ENCODE measurements at regions not wholly inside any gene's neighbourhood (a gene's known extent, or its start where the extent isn't known, plus 50 kb on each side); places are given as distances from the start of the nearest gene placed in this dataset.

DNA sequence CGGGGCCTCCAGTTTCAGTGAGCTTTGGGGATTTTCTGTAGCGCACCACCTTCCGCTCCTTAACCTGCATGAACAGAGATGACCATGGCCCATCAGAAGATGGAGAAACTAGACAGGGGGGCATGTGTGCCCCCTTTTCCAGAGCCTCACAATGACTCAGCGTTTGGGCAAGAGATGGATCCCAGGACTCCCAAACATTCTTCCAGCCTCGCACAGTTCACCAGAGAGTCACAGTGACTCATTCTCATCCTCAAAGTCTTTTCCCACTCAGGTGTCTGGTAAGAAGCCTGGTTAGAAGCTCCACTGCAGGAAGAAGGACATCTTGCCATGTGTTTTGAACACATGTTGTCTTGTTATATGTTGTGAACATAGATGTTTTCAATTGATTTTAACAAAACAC lies 76.2 kb upstream of the FRMD1 start:
- H3K79me1 ChIP-seq (ENCODE audit: insufficient read depth, low read depth, low read length, poor library complexity, severe bottlenecking) = no peaks in the 10 kb centered on the region
- peaks cover 5% of the 10 kb centered on the region for H3K23me2 ChIP-seq (ENCODE audit: insufficient read length, low read depth, low read length, poor library complexity, severe bottlenecking)
- H2BK120ac ChIP-seq (ENCODE audit: low read depth, low read length, poor library complexity, severe bottlenecking) = no peak overlapping the region
- H3K4me1 ChIP-seq (ENCODE audit: insufficient read depth, low read length) = peaks cover 6% of the 10 kb centered on the region; the same call in 1 of the 2 replicates
- no peak overlapping the region for H2AK5ac ChIP-seq (ENCODE audit: insufficient read length, low read length)
- H4K91ac ChIP-seq (ENCODE audit: insufficient read length, low read depth, low read length) = no peak overlapping the region
- Mint-ChIP-seq H3K27me3 (ENCODE audit: low read depth) (peaks cover 13% of the 10 kb centered on the region), H3K36me3 (ENCODE audit: insufficient read depth in 1 of 3, low read depth in 3 of 3) (no peaks in the 10 kb centered on the region; a peak in 1 of 7 replicates), H3K9me3 (no peaks in the 10 kb centered on the region), H3K4me1 (peaks cover 56 to 62% of the 10 kb centered on the region in 2 experiments), H3K27ac (peak overlapping the region in 2 of 3 experiments; percentile 54 to 61; a peak in 3 of 7 replicates), H3K4me3 (no peak overlapping the region)
- H3K18ac ChIP-seq (ENCODE audit: insufficient read length, low read depth, low read length) = no peak overlapping the region
- TF ChIP-seq, protein P1, sequence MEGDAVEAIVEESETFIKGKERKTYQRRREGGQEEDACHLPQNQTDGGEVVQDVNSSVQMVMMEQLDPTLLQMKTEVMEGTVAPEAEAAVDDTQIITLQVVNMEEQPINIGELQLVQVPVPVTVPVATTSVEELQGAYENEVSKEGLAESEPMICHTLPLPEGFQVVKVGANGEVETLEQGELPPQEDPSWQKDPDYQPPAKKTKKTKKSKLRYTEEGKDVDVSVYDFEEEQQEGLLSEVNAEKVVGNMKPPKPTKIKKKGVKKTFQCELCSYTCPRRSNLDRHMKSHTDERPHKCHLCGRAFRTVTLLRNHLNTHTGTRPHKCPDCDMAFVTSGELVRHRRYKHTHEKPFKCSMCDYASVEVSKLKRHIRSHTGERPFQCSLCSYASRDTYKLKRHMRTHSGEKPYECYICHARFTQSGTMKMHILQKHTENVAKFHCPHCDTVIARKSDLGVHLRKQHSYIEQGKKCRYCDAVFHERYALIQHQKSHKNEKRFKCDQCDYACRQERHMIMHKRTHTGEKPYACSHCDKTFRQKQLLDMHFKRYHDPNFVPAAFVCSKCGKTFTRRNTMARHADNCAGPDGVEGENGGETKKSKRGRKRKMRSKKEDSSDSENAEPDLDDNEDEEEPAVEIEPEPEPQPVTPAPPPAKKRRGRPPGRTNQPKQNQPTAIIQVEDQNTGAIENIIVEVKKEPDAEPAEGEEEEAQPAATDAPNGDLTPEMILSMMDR (conservative IDR thresholded peaks at IDR 0.05) = no peak
- H4K5ac ChIP-seq (ENCODE audit: insufficient read length, low read depth, low read length) = no peak overlapping the region
- no peak overlapping the region for H3K4ac ChIP-seq (ENCODE audit: low read depth, low read length)
- H3K23ac ChIP-seq (ENCODE audit: insufficient read length, low read depth, low read length) = no peak overlapping the region
- no peak overlapping the region for H3K56ac ChIP-seq (ENCODE audit: insufficient read length, low read depth, low read length)
- WGBS (ENCODE audit: extremely low coverage, insufficient read length, low lambda C conversion rate) = no CpG with 5 or more reads among the region's 5 CpGs
- no peak overlapping the region for H3K4me2 ChIP-seq (ENCODE audit: insufficient read depth, insufficient read length, low read length)
- no peak overlapping the region for H3K9ac ChIP-seq (ENCODE audit: extremely low read depth, insufficient read length, low read length)
- no peak overlapping the region for H3K27ac ChIP-seq (ENCODE audit: insufficient read length, low read depth, low read length)
- H3K79me2 ChIP-seq (ENCODE audit: insufficient read depth, low read length) = no peaks in the 10 kb centered on the region
- no peak overlapping the region for H2BK20ac ChIP-seq (ENCODE audit: low read depth, low read length, poor library complexity, severe bottlenecking)
- no peak overlapping the region for H4K8ac ChIP-seq (replicated peaks; ENCODE audit: insufficient read length, low read depth, low read length)
- no peak for DNase-seq
- H2AFZ ChIP-seq (ENCODE audit: low read length) = no peak overlapping the region
- no peak overlapping the region for H3T11ph ChIP-seq (ENCODE audit: low read length)
- no peak overlapping the region for H2BK15ac ChIP-seq (ENCODE audit: low read depth, low read length)
- no peaks in the 10 kb centered on the region for H3K27me3 ChIP-seq (ENCODE audit: insufficient read depth, low read length)
- no peaks in the 10 kb centered on the region for H4K20me1 ChIP-seq (ENCODE audit: control insufficient read depth, insufficient read depth, insufficient read length)
- H3K9me3 ChIP-seq (ENCODE audit: control insufficient read depth, low read depth, low read length) = no peaks in the 10 kb centered on the region
- H2BK5ac ChIP-seq (ENCODE audit: insufficient read length, low read length) = no peak overlapping the region
- H2BK12ac ChIP-seq (ENCODE audit: insufficient read length, low read depth, low read length) = no peak overlapping the region
- no peak overlapping the region for H3K14ac ChIP-seq (ENCODE audit: insufficient read depth, low read length)
